Stimulated activated CD8-positive, alpha-beta memory T cell treated with anti-CD3 and anti-CD28 coated beads, Interleukin-15, amount 100 ng/mL, for 1 hour (primary cell): ENCODE measurements at regions not wholly inside any gene's neighbourhood (a gene's known extent, or its start where the extent isn't known, plus 50 kb on each side); places are given as distances from the start of the nearest gene placed in this dataset.

Source experiments
- DNase-seq: peaks from one replicate; pipeline ENCODE4 v3.0.0-alpha.2; 2020; ENCODE audit warnings: low read depth

DNA sequence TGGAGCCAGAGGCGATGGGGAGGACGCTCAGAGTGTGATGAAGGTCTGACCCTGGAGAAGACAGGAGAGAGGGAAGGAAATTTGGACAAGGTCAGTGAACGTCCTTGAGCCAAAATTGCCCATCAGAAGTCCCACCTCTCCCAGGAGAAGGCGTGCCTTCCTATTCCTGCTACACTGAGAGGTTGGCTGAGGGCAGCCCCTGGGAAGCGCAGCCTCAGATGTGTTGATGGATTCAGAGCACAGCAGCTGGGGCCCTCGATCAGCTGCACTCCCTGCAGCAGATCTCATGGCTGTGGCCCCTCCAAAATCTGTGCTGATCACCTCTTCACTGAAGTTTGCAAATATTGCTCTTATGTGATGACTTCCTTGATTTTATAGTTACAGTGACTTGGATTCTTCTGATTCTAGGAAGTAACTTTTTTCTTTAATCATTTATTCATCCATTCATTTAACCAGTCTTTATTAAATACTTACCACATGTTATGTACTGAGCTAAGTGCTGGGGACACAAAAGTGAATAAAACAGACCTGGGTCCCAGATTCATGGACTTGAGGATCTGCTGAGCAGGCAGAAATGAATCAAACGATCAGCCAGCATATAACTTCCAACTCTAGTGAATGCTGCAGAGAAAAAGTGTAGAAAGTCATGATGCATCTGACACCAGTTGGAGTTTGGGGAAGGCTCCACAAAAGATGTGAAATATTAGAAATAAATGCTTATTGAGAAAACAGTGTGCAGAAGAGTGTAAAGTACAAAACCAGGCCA is 69.6 kb upstream of the ARMC2 start:
- DNase-seq, result no peak

DNA sequence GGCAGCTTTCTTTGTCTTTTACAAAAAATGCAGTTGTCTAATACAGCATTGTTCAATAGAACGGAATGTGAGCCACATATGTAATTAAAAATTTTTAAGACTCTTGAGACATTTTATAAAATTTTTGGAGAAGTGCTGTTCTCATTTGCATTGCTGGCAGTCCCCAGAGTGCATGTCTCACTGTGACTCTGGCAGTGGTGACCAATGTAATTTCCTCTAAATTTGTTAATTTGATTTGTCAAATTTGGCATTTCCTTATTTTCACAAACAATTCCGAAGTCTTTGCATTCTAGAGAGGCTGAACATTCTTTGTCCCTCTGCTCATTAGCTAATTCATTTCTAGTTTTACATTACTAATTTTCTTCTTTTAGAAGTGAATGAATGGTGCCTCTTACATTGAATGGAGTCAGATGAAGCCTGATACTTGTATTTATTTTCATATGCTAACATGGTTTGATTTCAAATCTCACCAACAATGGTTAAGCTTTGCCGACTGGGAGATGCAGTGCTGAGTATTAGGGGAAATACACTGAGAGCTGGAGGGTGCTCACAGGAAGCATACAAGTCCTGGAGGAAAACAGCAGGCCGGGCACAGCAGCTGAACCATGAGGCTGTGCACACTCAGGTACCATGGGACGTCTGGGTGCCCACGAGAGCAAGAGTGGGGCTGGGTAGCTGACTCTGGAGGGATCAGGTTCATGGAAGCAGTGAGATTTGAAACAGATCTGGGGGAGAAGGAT is 68.5 kb upstream of the ARMC2 start:
- DNase-seq, result no peak

GRCh38 chr6:108780784-108781183 is 67.4 kb upstream of the ARMC2 start:
- no peak for DNase-seq

DNA sequence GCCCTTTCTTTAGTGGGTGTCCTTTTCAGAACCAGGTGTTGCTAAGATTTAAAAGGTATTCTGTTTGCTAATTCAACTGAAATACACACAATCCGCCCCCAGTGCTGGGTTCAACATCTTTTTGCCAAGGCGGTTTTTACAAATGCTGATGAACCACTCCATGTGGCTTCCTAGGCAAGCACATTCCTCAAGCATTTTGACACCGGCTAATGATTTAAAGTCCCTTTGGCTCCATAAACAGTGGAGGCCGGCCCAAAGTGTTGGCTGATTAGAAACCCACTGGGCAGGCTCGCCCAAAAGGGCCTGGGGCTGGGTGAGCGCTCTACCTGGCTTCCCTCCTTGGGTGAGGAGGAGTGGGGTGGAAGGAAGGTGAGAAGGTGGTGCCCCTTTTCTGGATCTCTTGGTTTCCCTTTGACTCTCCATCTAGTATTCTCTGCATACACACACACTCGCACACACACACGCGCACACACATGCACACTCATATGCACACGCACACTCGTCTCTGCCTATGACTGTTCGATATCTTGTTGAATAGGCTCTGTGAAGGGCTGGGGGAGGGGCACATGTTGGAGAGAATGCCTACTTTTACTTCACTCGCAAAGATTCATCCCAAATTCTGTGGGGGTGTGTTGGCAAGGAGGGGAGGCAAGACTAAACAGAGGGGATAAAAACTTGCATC is 66.7 kb upstream of the ARMC2 start:
- no peak for DNase-seq

DNA sequence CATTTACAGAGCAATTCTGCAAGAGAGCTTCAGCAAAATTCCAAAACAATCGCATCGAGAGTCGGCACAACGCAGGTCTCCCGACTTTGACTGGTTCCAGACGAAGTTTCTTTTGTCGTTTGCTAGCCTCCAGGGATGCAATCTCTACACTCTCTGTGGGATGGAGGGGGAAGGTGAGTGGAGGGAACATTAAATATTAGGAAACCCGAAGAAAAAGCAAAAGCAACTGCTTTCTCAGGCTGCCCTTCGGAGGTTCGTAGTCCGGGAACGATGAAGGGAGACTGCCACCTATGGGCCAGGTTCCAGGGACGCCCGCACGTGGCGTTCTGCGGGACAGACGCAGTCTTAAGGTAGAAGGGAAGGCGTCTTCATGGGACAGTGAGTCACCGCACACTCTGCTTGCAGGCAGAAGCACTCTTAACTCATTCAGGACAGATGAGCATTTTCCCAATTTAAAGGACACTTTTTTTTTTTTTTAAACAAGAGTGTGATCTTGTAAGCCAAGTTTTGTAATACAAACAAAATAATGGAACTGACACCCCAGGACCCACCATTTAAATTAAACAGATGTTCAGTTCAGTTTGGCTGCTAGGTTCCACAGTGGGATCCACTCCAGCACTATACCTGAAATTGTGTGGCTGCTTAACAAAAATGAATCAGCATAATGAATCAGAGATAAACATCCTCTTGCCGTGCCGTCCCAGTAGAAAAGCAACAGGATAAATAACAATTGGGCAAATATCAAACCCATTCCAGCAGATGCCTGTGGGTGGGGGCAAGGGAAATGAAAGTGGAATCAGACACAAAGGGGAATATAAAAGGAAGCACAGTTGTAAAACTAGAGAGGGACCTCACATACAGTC is 65.8 kb upstream of the ARMC2 start:
- DNase-seq, result peak; percentile 42

GRCh38 chr6:108785653-108786052 is 62.6 kb upstream of the ARMC2 start:
- DNase-seq, result no peak

GRCh38 chr6:108788416-108788815 is 59.8 kb upstream of the ARMC2 start:
- DNase-seq, result no peak

- no peak for DNase-seq
Measured at GRCh38 chr6:108789475-108789874, 58.7 kb upstream of the ARMC2 start.

DNA sequence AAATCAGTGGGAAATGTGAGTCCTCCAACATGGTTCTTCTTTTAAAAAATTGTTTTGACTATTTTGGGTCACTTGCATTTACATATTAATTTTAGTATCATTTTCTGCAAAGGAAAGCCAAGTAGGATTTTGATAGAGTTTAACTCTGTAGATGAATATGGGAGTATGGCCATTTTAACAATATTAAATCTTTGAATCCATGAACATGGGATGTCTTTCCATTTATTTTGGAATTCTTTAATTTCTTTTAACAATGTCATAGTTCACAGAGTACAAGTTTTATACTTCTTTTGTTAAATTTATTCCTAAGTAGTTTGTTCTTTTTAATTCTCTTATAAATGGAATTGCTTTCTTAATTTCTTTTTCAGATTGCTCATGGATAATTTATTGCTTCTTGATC is 56.5 kb upstream of the ARMC2 start:
- no peak for DNase-seq

DNA sequence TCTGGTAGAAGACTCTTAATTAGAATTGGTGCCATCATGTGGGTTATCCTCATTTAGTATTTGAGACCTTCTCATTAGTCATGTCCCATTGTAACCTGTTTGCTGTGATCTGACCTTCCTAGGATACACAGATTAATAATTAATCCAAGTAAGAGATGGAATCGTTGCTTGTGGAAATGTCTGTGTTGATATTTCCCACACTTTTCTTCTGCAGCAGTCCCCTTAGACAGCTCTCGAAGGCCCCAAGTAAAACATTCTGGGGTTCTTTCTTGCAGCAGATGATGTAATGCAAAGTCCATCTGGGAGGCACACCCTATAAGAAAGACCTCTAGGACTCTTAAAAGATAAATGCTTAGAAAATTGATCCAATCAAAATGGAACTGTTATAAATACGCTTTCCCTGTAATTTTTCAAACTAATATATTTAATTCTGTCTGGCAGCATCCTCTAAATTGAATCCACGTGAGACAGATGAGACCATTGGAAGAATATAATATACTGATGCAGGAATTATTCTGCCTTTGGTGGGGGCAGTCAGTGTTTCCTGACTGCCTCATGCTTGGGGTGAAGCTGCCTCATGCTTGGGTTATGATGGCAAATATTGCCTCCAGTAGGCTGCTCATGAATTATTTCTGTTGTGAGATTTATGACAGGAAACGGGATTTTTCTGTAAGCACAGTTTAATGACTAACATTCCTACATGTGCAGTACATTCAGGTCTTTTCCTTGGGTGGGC is 54.5 kb upstream of the ARMC2 start:
- no peak for DNase-seq

- DNase-seq, result no peak
Measured at GRCh38 chr6:108795122-108795521, 53.1 kb upstream of the ARMC2 start.

GRCh38 chr6:108795814-108796213 is 52.4 kb upstream of the ARMC2 start:
- DNase-seq, result no peak

DNA sequence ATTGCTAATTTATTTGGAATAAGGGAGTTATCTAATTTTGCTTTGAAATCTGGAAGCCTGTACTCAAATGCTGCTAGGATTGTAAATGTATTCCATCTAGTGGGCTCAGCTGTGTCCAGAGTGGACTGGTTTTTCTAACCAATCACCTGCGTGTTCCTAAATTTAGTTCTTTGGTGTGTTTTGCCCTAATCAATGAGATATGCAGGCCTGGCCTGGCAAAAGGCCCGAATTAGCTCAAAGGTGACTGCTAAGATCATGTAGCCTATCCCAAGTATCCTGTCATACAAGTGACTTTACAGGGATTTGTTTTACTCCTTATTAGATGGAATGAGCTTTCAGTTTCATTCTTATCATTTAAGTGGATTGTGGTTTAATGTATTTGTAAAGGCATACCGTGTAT is 51.3 kb upstream of the ARMC2 start:
- DNase-seq, result no peak

DNA sequence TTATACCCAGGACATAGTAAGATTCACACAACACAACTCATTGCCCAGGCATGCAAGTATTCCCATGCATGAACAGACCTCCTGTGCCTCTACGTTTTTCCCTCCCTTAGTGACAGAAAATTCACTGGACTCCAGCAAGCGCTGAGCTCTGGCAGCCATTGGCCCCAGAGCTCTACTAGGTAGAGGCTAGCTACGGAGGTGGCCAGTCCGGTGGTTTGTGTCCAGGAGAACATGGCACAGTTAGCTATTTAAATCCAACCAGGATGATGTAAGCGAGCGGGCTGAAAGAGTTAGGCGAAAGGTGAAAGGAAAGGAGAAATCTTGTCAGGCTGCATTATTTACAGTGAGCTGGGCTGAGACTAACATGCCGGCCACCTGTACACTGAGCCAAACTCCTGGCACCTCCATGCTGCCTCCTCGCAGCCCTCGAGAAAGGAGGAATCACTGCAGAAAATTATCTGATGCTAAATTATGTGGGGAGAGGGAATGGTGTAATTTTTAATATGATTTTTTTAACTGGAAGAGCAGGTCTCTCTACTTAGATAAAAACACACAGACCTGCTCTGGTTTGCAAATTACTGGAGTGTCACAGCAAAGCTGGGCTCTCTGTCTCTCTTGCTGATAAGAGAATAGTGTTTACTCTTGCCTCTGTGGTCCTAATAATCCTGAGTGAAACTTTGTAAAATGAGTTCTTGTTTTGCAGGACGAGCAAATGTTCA is 50.1 kb upstream of the ARMC2 start:
- no peak for DNase-seq
